HCT116 (cell line): ENCODE measurements at regions not wholly inside any gene's neighbourhood (a gene's known extent, or its start where the extent isn't known, plus 50 kb on each side); places are given as distances from the start of the nearest gene placed in this dataset.

Source experiments
- ATAC-seq: fragments of 200-7000 bp; cut with Tn5 transposase; 2 replicates; pipeline ENCODE4 v1.9.1; 2020; ENCODE audit warnings: mild to moderate bottlenecking, moderate library complexity
- BruUV-seq: library from RNA; stranded (reverse); fragments of 400-500 nt; replicated peaks from 2 replicates; lab custom pipeline; 2021; lab: Mats Ljungman, UMichigan
- CTCF ChIA-PET: fragments of 300-600 bp; sonication (Branson Sonifier 250); formaldehyde crosslinking; loops from one replicate; lab custom pipeline; 2021; ENCODE audit warnings: antibody characterized with exemption; lab: Charles Lee
- POLR2A ChIA-PET: fragments of 300-600, 350-600 bp; sonication (Branson Sonifier 250); formaldehyde crosslinking; loops from one replicate; lab custom pipeline; 2021; ENCODE audit warnings: antibody characterized with exemption; lab: Charles Lee
- RAD21 ChIA-PET, 2 experiments: fragments of 300-600 bp; sonication (Branson Sonifier 250); formaldehyde crosslinking; loops; one replicate each; lab custom pipeline; 2023; ENCODE audit warnings: low total read pairs in 2 of 2; ENCODE audit not compliant: uncharacterized antibody in 2 of 2, unreplicated experiment in 2 of 2, low non-redundant PET in 1 of 2; lab: Charles Lee
- DNase-seq: peaks from one replicate; pipeline ENCODE4 v3.0.0-alpha.2; 2010; ENCODE audit warnings: low read depth, low spot score
- H2AFZ ChIP-seq: fragments of 200-600 bp; shearing (Covaris generic), sonication (generic); 2 replicates; pipeline ENCODE4 v1.6.1; 2017; ENCODE audit warnings: low read depth, mixed run types, mixed read lengths, antibody characterized with exemption, low read length; ENCODE audit not compliant: poor library complexity, severe bottlenecking
- H3K27ac ChIP-seq: 2 replicates; pipeline ENCODE4 v1.5.1; 2012; ENCODE audit warnings: low read depth, low read length
- H3K27me3 ChIP-seq: fragments of 200-600 bp; sonication (generic); 2 replicates; pipeline ENCODE4 v1.6.1; 2016; ENCODE audit warnings: mixed run types, low read length, mixed read lengths; ENCODE audit not compliant: insufficient read depth
- H3K36me3 ChIP-seq, 2 experiments: fragments of 200-500 bp in 1 of 2; fragments of 200-600 bp in 1 of 2; sonication (Bioruptor generic) in 1 of 2; sonication (generic) in 1 of 2; 2 replicates each; pipeline versions ENCODE4 v1.5.1 to v1.6.1; 2014 to 2016; ENCODE audit warnings: low read length in 2 of 2, inconsistent platforms in 1 of 2, mixed read lengths in 1 of 2, mixed run types in 1 of 2; ENCODE audit not compliant: insufficient read depth in 2 of 2, control insufficient read depth in 1 of 2
- H3K4me1 ChIP-seq, 2 experiments: fragments of 200-600 bp in 1 of 2; sonication (generic) in 1 of 2; 2 replicates each; pipeline versions ENCODE4 v1.5.1 to v1.6.1; 2012 to 2017; ENCODE audit warnings: low read length in 2 of 2, inconsistent platforms in 1 of 2, mild to moderate bottlenecking in 1 of 2, mixed read lengths in 1 of 2, mixed run types in 1 of 2, moderate library complexity in 1 of 2; ENCODE audit not compliant: insufficient read depth in 2 of 2, control insufficient read depth in 1 of 2
- H3K4me2 ChIP-seq: fragments of 200-600 bp; sonication (generic); 2 replicates; pipeline ENCODE4 v1.6.1; 2017; ENCODE audit warnings: mixed run types, low read length, mixed read lengths
- H3K4me3 ChIP-seq, 2 experiments: fragments of 200-600 bp in 1 of 2; sonication (generic) in 1 of 2; replicated peaks in 1 of 2; 2 replicates each; pipeline ENCODE4 v1.5.1; 2011 to 2016; ENCODE audit warnings: low read length in 2 of 2, control low read depth in 1 of 2, low read depth in 1 of 2, mild to moderate bottlenecking in 1 of 2, mixed read lengths in 1 of 2, mixed run types in 1 of 2
- H3K79me2 ChIP-seq: fragments of 200-600 bp; sonication (generic); 2 replicates; pipeline ENCODE4 v1.6.1; 2017; ENCODE audit warnings: mild to moderate bottlenecking, mixed run types, low read length, moderate library complexity, mixed read lengths; ENCODE audit not compliant: insufficient read depth
- H3K9ac ChIP-seq: fragments of 200-600 bp; sonication (generic); 2 replicates; pipeline ENCODE4 v1.6.1; 2016; ENCODE audit warnings: low read length, mixed read lengths
- H3K9me2 ChIP-seq: fragments of 200-600 bp; sonication (generic), shearing (Covaris generic); 2 replicates; pipeline ENCODE4 v1.6.1; 2017; ENCODE audit warnings: mixed run types, mild to moderate bottlenecking, moderate library complexity; ENCODE audit not compliant: insufficient read depth
- H3K9me3 ChIP-seq, 2 experiments: fragments of 200-500 bp in 1 of 2; fragments of 200-600 bp in 1 of 2; sonication (Bioruptor generic) in 1 of 2; sonication (generic) in 1 of 2; 2 replicates each; pipeline ENCODE4 v1.6.1; 2014 to 2017; ENCODE audit warnings: low read length in 2 of 2, mixed read lengths in 2 of 2, inconsistent platforms in 1 of 2, low read depth in 1 of 2, mild to moderate bottlenecking in 1 of 2, mixed run types in 1 of 2, moderate library complexity in 1 of 2; ENCODE audit not compliant: control insufficient read depth in 1 of 2, insufficient read depth in 1 of 2
- H4K20me1 ChIP-seq: fragments of 200-600 bp; sonication (generic), shearing (Covaris generic); 2 replicates; pipeline ENCODE4 v1.6.1; 2017; ENCODE audit warnings: mixed run types, mild to moderate bottlenecking, moderate library complexity; ENCODE audit not compliant: insufficient read depth
- CEBPB ChIP-seq: IDR thresholded peaks from 2 replicates; pipeline ENCODE4 v1.6.1; 2012; ENCODE audit warnings: low read depth
- EGR1 ChIP-seq: IDR thresholded peaks from 2 replicates; pipeline ENCODE4 v1.6.1; 2012; ENCODE audit warnings: low read depth
- ELF1 ChIP-seq: IDR thresholded peaks from 2 replicates; pipeline ENCODE4 v1.6.1; 2012; ENCODE audit warnings: low read depth, borderline replicate concordance
- EZH2 ChIP-seq: fragments of 200-600 bp; sonication (generic); IDR thresholded peaks from 2 replicates; pipeline ENCODE4 v1.6.1; 2017; ENCODE audit warnings: antibody characterized with exemption, mixed run types
- EZH2phosphoT487 ChIP-seq: fragments of 200-600 bp; IDR thresholded peaks from 2 replicates; pipeline ENCODE4 v1.6.1; 2018; ENCODE audit warnings: antibody characterized with exemption, borderline replicate concordance
- FOSL1 ChIP-seq: IDR thresholded peaks from 2 replicates; pipeline ENCODE4 v1.6.1; 2012; ENCODE audit warnings: low read depth
- JUND ChIP-seq: IDR thresholded peaks from 2 replicates; pipeline ENCODE4 v1.6.1; 2012
- POLR2A ChIP-seq: IDR thresholded peaks from 2 replicates; pipeline ENCODE4 v1.7.0; 2011; ENCODE audit warnings: borderline replicate concordance; ENCODE audit not compliant: insufficient read depth, insufficient read length; ENCODE audit errors: extremely low read depth
- POLR2AphosphoS5 ChIP-seq: IDR thresholded peaks from 2 replicates; pipeline ENCODE4 v1.6.1; 2011; ENCODE audit warnings: mild to moderate bottlenecking, low read depth, low read length, moderate library complexity
- SIN3A ChIP-seq: IDR thresholded peaks from 2 replicates; pipeline ENCODE4 v1.6.1; 2012; ENCODE audit warnings: low read depth
- SP1 ChIP-seq: IDR thresholded peaks from 2 replicates; pipeline ENCODE4 v1.6.1; 2012; ENCODE audit warnings: low read depth
- SRF ChIP-seq: IDR thresholded peaks from 2 replicates; pipeline ENCODE4 v1.6.1; 2012; ENCODE audit warnings: low read depth
- ZFX ChIP-seq: fragments of 450-650 bp; IDR thresholded peaks from 2 replicates; pipeline ENCODE4 v1.6.1; 2017
- intact Hi-C: fragments of 100-400 bp; cut with micrococcal nuclease; formaldehyde crosslinking; loops from 2 replicates; pipeline ENCODE4 v1.10.0; 2022
- TF ChIP-seq, protein P1 (sequence below): IDR thresholded peaks from 2 replicates; pipeline ENCODE4 v1.6.1; 2012; ENCODE audit warnings: low read depth
- TF ChIP-seq, protein P2 (sequence below): IDR thresholded peaks from 2 replicates; pipeline ENCODE4 v1.6.1; 2012
- TF ChIP-seq, protein P3 (sequence below): IDR thresholded peaks from 2 replicates; pipeline ENCODE4 v1.6.1; 2011; ENCODE audit warnings: mild to moderate bottlenecking, low read length, moderate library complexity; ENCODE audit not compliant: insufficient replicate concordance; ENCODE audit errors: extremely low read depth
- TF ChIP-seq, protein P4 (sequence below): IDR thresholded peaks from 2 replicates; pipeline ENCODE4 v1.6.1; 2012

DNA sequence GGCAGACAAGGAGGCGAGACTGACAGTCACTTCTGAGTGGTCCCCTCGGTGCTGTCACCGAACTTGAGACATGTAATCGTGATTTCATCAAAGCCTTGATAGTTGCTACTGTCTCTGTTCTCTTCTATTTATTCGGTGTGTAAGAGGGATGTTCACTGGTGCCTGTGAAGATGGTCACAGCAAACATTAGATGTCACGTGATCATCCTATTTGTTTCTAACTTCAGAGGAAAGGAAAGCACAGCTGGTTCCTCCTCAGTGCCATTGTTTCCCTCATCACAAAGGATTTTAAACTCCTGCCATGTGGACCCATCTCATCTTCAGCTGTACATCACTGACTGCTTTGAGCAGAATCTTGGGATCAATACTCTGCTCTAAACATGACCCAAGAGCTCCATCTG is 73.1 kb upstream of the CLMP start (continued):
- TF ChIP-seq ELF1 = no peak
- no peak for TF ChIP-seq CEBPB
- TF ChIP-seq, protein P1, sequence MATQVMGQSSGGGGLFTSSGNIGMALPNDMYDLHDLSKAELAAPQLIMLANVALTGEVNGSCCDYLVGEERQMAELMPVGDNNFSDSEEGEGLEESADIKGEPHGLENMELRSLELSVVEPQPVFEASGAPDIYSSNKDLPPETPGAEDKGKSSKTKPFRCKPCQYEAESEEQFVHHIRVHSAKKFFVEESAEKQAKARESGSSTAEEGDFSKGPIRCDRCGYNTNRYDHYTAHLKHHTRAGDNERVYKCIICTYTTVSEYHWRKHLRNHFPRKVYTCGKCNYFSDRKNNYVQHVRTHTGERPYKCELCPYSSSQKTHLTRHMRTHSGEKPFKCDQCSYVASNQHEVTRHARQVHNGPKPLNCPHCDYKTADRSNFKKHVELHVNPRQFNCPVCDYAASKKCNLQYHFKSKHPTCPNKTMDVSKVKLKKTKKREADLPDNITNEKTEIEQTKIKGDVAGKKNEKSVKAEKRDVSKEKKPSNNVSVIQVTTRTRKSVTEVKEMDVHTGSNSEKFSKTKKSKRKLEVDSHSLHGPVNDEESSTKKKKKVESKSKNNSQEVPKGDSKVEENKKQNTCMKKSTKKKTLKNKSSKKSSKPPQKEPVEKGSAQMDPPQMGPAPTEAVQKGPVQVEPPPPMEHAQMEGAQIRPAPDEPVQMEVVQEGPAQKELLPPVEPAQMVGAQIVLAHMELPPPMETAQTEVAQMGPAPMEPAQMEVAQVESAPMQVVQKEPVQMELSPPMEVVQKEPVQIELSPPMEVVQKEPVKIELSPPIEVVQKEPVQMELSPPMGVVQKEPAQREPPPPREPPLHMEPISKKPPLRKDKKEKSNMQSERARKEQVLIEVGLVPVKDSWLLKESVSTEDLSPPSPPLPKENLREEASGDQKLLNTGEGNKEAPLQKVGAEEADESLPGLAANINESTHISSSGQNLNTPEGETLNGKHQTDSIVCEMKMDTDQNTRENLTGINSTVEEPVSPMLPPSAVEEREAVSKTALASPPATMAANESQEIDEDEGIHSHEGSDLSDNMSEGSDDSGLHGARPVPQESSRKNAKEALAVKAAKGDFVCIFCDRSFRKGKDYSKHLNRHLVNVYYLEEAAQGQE = no peak
- TF ChIP-seq JUND = no peak
- TF ChIP-seq EGR1 = no peak
- no peak for TF ChIP-seq EZH2
- no peak for TF ChIP-seq FOSL1
- TF ChIP-seq, protein P2, sequence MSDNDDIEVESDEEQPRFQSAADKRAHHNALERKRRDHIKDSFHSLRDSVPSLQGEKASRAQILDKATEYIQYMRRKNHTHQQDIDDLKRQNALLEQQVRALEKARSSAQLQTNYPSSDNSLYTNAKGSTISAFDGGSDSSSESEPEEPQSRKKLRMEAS = no peak
- no peak for TF ChIP-seq SP1
- TF ChIP-seq, all 23 proteins: peak for 0

DNA sequence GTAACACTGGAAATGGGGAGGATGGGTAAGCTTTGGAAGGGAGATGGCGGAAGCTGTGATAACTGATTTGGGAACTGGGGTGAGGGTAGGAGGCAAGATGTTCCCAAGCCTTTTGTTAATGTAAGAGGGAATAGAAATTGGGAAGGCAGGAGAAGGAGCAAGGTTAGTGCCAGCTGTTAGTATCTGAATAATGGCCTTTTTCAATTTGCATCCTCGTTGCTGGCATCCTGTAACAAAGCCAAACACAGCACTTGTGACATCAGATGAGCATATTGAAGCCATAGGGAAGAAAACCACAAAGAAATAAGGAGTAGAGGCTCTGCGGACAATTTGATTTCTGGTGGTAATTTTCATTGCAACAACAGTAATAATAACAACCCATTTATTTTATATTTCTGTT is 70.9 kb upstream of the CLMP start:
- peaks cover 0 to 5% of the 10 kb centered on the region in 2 experiments; a peak in 2 of 4 replicates for H3K4me1 ChIP-seq
- H3K9ac ChIP-seq = no peak overlapping the region
- ChIA-PET CTCF (interaction anchor here (1.0 kb wide), 1 partner anchor 314 kb away, joined by 3 read pairs; no protein-coding TSS in a partner anchor), RAD21 (no interaction called here), POLR2A (no interaction called here)
- H3K27ac ChIP-seq = no peak overlapping the region
- ATAC-seq (no peak), DNase-seq (no peak)
- H3K79me2 ChIP-seq = no peaks in the 10 kb centered on the region
- H3K4me3 ChIP-seq = no peak overlapping the region
- H2AFZ ChIP-seq = no peak overlapping the region
- H3K9me2 ChIP-seq = no peaks in the 10 kb centered on the region
- H3K27me3 ChIP-seq = peaks cover 10% of the 10 kb centered on the region; the same call in 1 of the 2 replicates
- no peaks in the 10 kb centered on the region for H3K9me3 ChIP-seq
- H4K20me1 ChIP-seq = no peaks in the 10 kb centered on the region
- no TSS peak for BruUV-seq
- no peak overlapping the region for H3K4me2 ChIP-seq
- intact Hi-C loops = no loop called here
- no peaks in the 10 kb centered on the region for H3K36me3 ChIP-seq
- TF ChIP-seq, protein P3, sequence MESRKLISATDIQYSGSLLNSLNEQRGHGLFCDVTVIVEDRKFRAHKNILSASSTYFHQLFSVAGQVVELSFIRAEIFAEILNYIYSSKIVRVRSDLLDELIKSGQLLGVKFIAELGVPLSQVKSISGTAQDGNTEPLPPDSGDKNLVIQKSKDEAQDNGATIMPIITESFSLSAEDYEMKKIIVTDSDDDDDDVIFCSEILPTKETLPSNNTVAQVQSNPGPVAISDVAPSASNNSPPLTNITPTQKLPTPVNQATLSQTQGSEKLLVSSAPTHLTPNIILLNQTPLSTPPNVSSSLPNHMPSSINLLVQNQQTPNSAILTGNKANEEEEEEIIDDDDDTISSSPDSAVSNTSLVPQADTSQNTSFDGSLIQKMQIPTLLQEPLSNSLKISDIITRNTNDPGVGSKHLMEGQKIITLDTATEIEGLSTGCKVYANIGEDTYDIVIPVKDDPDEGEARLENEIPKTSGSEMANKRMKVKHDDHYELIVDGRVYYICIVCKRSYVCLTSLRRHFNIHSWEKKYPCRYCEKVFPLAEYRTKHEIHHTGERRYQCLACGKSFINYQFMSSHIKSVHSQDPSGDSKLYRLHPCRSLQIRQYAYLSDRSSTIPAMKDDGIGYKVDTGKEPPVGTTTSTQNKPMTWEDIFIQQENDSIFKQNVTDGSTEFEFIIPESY = no peak
- no peak for TF ChIP-seq SIN3A
- no peak for TF ChIP-seq ZFX
- TF ChIP-seq SRF = no peak
- TF ChIP-seq JUND = no peak
- TF ChIP-seq, protein P1 = no peak
- TF ChIP-seq ELF1 = no peak
- TF ChIP-seq POLR2AphosphoS5 = no peak
- no peak for TF ChIP-seq EGR1
- TF ChIP-seq, protein P4, sequence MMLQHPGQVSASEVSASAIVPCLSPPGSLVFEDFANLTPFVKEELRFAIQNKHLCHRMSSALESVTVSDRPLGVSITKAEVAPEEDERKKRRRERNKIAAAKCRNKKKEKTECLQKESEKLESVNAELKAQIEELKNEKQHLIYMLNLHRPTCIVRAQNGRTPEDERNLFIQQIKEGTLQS = no peak
- no peak for TF ChIP-seq EZH2phosphoT487
- TF ChIP-seq POLR2A = no peak
- TF ChIP-seq EZH2 = no peak
